Smooth muscle cell (in vitro differentiated cells): ENCODE measurements at regions not wholly inside any gene's neighbourhood (a gene's known extent, or its start where the extent isn't known, plus 50 kb on each side); places are given as distances from the start of the nearest gene placed in this dataset.

Source experiments
- DNase-seq: peaks from one replicate; lab custom pipeline; 2025; ENCODE audit not compliant: unreplicated experiment; lab: John Stamatoyannopoulos, UW
- H2AFZ ChIP-seq: fragments of 200-600 bp; sonication (generic); 2 replicates; pipeline ENCODE4 v1.6.0; 2016; ENCODE audit warnings: antibody characterized with exemption, low read depth, mild to moderate bottlenecking
- H3F3A ChIP-seq: fragments of 200-600 bp; sonication (generic); 2 replicates; pipeline ENCODE4 v1.6.0; 2017; ENCODE audit warnings: antibody characterized with exemption, low read depth
- H3K27ac ChIP-seq: fragments of 200-600 bp; sonication (generic); 2 replicates; pipeline ENCODE4 v1.5.1; 2016; ENCODE audit warnings: low read depth, mild to moderate bottlenecking
- H3K27me3 ChIP-seq: fragments of 200-600 bp; sonication (generic); 2 replicates; pipeline ENCODE4 v1.6.1; 2016; ENCODE audit warnings: low read depth, mild to moderate bottlenecking
- H3K36me3 ChIP-seq: fragments of 200-600 bp; sonication (generic); 2 replicates; pipeline ENCODE4 v1.5.1; 2016; ENCODE audit warnings: low read depth
- H3K4me1 ChIP-seq: fragments of 200-600 bp; sonication (generic); 2 replicates; pipeline ENCODE4 v1.5.1; 2016; ENCODE audit warnings: low read depth
- H3K4me2 ChIP-seq: fragments of 200-600 bp; sonication (generic); 2 replicates; pipeline ENCODE4 v1.6.0; 2016; ENCODE audit warnings: mild to moderate bottlenecking
- H3K4me3 ChIP-seq: fragments of 200-600 bp; sonication (generic); 2 replicates; pipeline ENCODE4 v1.5.1; 2016; ENCODE audit warnings: mild to moderate bottlenecking
- H3K79me2 ChIP-seq: fragments of 200-600 bp; sonication (generic); 2 replicates; pipeline ENCODE4 v1.6.0; 2016; ENCODE audit warnings: low read depth, mild to moderate bottlenecking
- H3K9ac ChIP-seq: fragments of 200-600 bp; sonication (generic); 2 replicates; pipeline ENCODE4 v1.6.0; 2016; ENCODE audit warnings: low read depth
- H3K9me3 ChIP-seq: fragments of 200-600 bp; sonication (generic); replicated peaks from 2 replicates; pipeline ENCODE4 v1.5.1; 2016; ENCODE audit warnings: low read depth
- H4K20me1 ChIP-seq: fragments of 200-600 bp; sonication (generic); 2 replicates; pipeline ENCODE4 v1.6.0; 2016; ENCODE audit warnings: low read depth
- WGBS: methylation state at CpG from one replicate; pipeline ENCODE4 v1.1.7; 2016; ENCODE audit warnings: low lambda C conversion rate; 5-methylcytosine and 5-hydroxymethylcytosine counted together
- TF ChIP-seq, protein P1 (sequence below): fragments of 200-600 bp; sonication (generic); IDR thresholded peaks from 2 replicates; pipeline ENCODE4 v1.5.1; 2017; ENCODE audit warnings: borderline replicate concordance, mild to moderate bottlenecking, antibody characterized with exemption; ENCODE audit not compliant: insufficient read depth, poor library complexity, severe bottlenecking

DNA sequence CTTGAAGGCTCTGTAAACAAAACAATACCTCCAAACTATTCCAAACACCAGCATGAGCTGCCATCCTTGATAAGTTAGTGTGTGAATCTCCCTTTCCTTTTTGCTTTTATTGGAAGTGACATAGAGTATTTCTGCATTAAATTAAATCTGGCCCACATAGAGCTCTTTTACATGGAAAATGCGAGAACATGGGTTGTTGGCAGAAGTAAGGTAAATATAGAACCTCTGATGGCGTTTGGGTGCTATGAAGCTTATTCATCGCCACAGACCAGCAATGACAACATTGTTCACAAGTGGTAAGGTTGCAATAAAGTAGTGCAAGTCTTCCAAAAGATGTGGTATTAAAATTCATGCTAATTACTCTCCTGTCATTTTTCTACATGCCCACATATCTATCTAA, 445.8 kb upstream of the JAG1 start:
- Histone ChIP-seq H3K9ac (no peak overlapping the region), H3K27ac (peak overlapping the region; percentile 69)

DNA sequence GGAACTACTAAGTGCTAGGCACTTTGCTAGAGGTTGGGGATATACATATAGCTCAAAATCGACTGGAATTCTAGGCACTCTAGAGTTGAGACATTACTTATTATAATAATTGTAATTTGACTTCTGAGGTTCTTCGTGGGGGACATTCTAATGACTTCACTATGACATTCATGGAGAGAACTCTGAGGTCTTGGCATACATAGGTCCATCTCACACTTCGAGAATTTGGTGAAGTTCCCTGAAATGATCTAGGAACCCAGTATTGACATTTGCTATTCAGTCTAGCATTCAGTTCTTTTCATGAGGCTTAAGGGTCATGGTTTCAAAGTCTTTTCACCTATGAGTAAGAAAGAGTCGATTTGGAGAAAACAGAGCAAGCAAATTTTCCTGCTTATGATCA, 446.6 kb upstream of the JAG1 start:
- Histone ChIP-seq H3F3A (no peaks in the 10 kb centered on the region), H3K79me2 (no peaks in the 10 kb centered on the region), H3K27me3 (no peaks in the 10 kb centered on the region), H2AFZ (no peak overlapping the region), H3K9me3 (no peaks in the 10 kb centered on the region), H3K4me3 (no peak overlapping the region), H3K4me2 (no peak overlapping the region), H3K9ac (no peak overlapping the region), H3K27ac (no peak overlapping the region), H4K20me1 (no peaks in the 10 kb centered on the region), H3K36me3 (no peaks in the 10 kb centered on the region), H3K4me1 (no peaks in the 10 kb centered on the region)
- TF ChIP-seq, protein P1, sequence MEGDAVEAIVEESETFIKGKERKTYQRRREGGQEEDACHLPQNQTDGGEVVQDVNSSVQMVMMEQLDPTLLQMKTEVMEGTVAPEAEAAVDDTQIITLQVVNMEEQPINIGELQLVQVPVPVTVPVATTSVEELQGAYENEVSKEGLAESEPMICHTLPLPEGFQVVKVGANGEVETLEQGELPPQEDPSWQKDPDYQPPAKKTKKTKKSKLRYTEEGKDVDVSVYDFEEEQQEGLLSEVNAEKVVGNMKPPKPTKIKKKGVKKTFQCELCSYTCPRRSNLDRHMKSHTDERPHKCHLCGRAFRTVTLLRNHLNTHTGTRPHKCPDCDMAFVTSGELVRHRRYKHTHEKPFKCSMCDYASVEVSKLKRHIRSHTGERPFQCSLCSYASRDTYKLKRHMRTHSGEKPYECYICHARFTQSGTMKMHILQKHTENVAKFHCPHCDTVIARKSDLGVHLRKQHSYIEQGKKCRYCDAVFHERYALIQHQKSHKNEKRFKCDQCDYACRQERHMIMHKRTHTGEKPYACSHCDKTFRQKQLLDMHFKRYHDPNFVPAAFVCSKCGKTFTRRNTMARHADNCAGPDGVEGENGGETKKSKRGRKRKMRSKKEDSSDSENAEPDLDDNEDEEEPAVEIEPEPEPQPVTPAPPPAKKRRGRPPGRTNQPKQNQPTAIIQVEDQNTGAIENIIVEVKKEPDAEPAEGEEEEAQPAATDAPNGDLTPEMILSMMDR: no peak
- WGBS: 93% methylated on average over 4 of the region's 4 CpGs
- no peak for DNase-seq

More for the DNA sequence above, 445.8 kb upstream of the JAG1 start:
- TF ChIP-seq, protein P1: no peak
- Histone ChIP-seq H3K36me3 (no peaks in the 10 kb centered on the region), H3K79me2 (no peaks in the 10 kb centered on the region), H3K9me3 (no peaks in the 10 kb centered on the region), H4K20me1 (no peaks in the 10 kb centered on the region), H3F3A (no peaks in the 10 kb centered on the region), H3K4me2 (no peak overlapping the region), H2AFZ (no peak overlapping the region), H3K4me3 (no peak overlapping the region), H3K4me1 (no peaks in the 10 kb centered on the region), H3K27me3 (no peaks in the 10 kb centered on the region)
- DNase-seq: no peak
- WGBS: 87% methylated on average over 3 of the region's 3 CpGs

DNA sequence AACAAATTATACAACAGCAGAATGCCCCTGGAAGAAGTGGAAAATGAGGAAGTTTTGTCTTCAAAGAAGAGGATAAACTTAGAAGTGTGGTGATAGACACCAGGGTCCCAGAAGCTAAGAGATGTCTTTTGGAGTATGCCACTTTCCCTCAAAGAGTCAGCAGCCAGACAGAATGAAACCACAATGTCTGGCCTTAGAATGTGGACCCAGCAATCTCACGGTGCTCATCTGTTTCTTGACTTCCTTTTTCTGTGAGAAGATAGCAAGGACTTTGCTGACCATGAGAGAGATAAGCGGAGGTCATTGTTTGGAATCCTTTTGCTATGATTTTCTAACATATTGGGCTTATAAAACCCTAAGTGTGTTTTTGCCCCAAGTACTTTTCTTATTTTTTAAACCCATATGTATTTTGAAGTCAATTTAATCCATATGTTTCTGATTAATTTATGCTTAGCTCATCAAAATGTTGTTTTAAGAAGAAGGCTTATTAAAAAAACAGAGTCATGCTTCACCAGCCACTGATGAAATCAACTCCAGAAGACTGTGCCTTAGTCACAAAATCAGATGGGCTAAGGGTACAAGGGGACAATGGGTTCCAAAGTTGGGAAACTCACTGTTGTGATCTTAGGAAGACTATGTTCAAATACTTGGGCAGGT, 451.2 kb upstream of the JAG1 start:
- no peak overlapping the region for H3K4me3 ChIP-seq
- 57% methylated on average over 2 of the region's 2 CpGs for WGBS
- no peak overlapping the region for H3K4me2 ChIP-seq
- H3K27me3 ChIP-seq: no peaks in the 10 kb centered on the region
- H3K79me2 ChIP-seq: no peaks in the 10 kb centered on the region
- no peak for DNase-seq
- peak overlapping the region; percentile 32 for H2AFZ ChIP-seq
- no peaks in the 10 kb centered on the region for H3F3A ChIP-seq
- no peaks in the 10 kb centered on the region for H3K4me1 ChIP-seq
- H3K36me3 ChIP-seq: no peaks in the 10 kb centered on the region
- H4K20me1 ChIP-seq: no peaks in the 10 kb centered on the region
- TF ChIP-seq, protein P1: no peak
- peak overlapping the region; percentile 20 for H3K27ac ChIP-seq
- H3K9ac ChIP-seq: no peak overlapping the region
- H3K9me3 ChIP-seq: no peaks in the 10 kb centered on the region

DNA sequence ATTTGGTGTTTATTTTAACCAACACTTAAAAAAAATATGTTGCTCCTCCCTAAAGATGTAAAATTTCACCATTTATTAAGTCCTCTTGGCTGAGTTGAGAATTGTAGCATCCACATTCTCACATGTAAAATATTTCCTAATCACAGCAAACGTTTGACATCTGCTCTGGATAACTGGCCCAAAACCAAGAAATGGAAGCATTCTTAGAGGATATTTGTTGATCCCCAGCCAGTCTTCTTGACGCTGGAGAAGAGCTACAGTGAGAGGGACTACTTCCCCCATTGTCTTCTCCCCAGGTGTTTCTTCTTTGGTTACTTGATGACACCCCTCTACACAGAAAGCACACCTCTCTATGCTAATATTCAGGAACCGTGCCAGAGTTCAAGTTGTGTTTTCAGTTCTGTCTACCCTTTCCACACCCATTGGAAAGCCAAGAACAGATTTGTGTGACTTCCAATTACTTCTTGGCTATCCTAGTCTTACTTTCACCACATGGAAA, 454.5 kb upstream of the JAG1 start:
- WGBS: 83% methylated on average over 3 of the region's 3 CpGs
- Histone ChIP-seq H2AFZ (no peak overlapping the region), H3K4me2 (no peak overlapping the region), H3K9ac (no peak overlapping the region), H4K20me1 (no peaks in the 10 kb centered on the region), H3K9me3 (no peaks in the 10 kb centered on the region), H3K79me2 (no peaks in the 10 kb centered on the region), H3F3A (no peaks in the 10 kb centered on the region), H3K4me1 (no peaks in the 10 kb centered on the region), H3K27ac (no peak overlapping the region), H3K27me3 (no peaks in the 10 kb centered on the region), H3K36me3 (no peaks in the 10 kb centered on the region), H3K4me3 (no peak overlapping the region)
- TF ChIP-seq, protein P1: no peak
- DNase-seq: no peak
